CD8-positive, alpha-beta memory T cell (primary cell): ENCODE measurements at regions not wholly inside any gene's neighbourhood (a gene's known extent, or its start where the extent isn't known, plus 50 kb on each side); places are given as distances from the start of the nearest gene placed in this dataset.
"Not testable (repeated sequence)": the region's sequence is repeated elsewhere in the genome, so short reads cannot be mapped to it uniquely, and the experiment has no call there.

Source experiments
- CTCF ChIA-PET: fragments of 350-600 bp; sonication (Branson Sonifier 250); formaldehyde crosslinking; loops from one replicate; lab custom pipeline; 2021; ENCODE audit warnings: antibody characterized with exemption; lab: Charles Lee
- POLR2A ChIA-PET: fragments of 350-600 bp; sonication (Branson Sonifier 250); formaldehyde crosslinking; loops from one replicate; lab custom pipeline; 2021; ENCODE audit warnings: antibody characterized with exemption; lab: Charles Lee
- DNase-seq, 5 donors: peaks; one replicate each; pipeline versions ENCODE4 v3.0.0 to v3.0.0-alpha.2; 2020 to 2022; ENCODE audit warnings: mixed read lengths in 1 of 5
- H3K27ac ChIP-seq: one replicate; pipeline ENCODE4 v1.7.0; 2013; ENCODE audit warnings: low read depth, mild to moderate bottlenecking, low read length, moderate library complexity
- H3K27me3 ChIP-seq: 2 replicates; pipeline ENCODE4 v1.7.0; 2013; ENCODE audit warnings: low read length, mild to moderate bottlenecking; ENCODE audit not compliant: insufficient read depth, poor library complexity, severe bottlenecking
- H3K36me3 ChIP-seq: 2 replicates; pipeline ENCODE4 v1.7.0; 2013; ENCODE audit warnings: mild to moderate bottlenecking, low read length, moderate library complexity; ENCODE audit not compliant: insufficient read depth
- H3K4me1 ChIP-seq: 2 replicates; pipeline ENCODE4 v1.7.0; 2013; ENCODE audit warnings: mild to moderate bottlenecking, low read length, moderate library complexity; ENCODE audit not compliant: insufficient read depth
- H3K4me3 ChIP-seq: 2 replicates; pipeline ENCODE4 v1.7.0; 2013; ENCODE audit warnings: mild to moderate bottlenecking, low read length
- H3K9me3 ChIP-seq: 2 replicates; pipeline ENCODE4 v1.7.0; 2013; ENCODE audit warnings: mild to moderate bottlenecking, low read length
- H3K27ac Mint-ChIP-seq, 8 donors: one replicate each; pipeline ENCODE4 v1.8.0; 2020 to 2021; ENCODE audit warnings: mixed read lengths in 8 of 8, mild to moderate bottlenecking in 6 of 8, inconsistent platforms in 3 of 8, moderate library complexity in 3 of 8
- H3K27me3 Mint-ChIP-seq, 2 donors: one replicate each; pipeline ENCODE4 v1.8.0; 2020 to 2021; ENCODE audit warnings: mixed read lengths in 2 of 2, mild to moderate bottlenecking in 1 of 2, moderate library complexity in 1 of 2
- H3K36me3 Mint-ChIP-seq, 3 donors: one replicate each; pipeline ENCODE4 v1.8.0; 2020 to 2021; ENCODE audit warnings: mixed read lengths in 3 of 3, inconsistent platforms in 1 of 3, mild to moderate bottlenecking in 1 of 3
- H3K4me1 Mint-ChIP-seq, 3 donors: one replicate each; pipeline ENCODE4 v1.8.0; 2020 to 2021; ENCODE audit warnings: mixed read lengths in 3 of 3, inconsistent platforms in 1 of 3, mild to moderate bottlenecking in 1 of 3
- H3K4me3 Mint-ChIP-seq, 7 donors: one replicate each; pipeline ENCODE4 v1.8.0; 2020 to 2021; ENCODE audit warnings: mixed read lengths in 7 of 7, mild to moderate bottlenecking in 6 of 7, moderate library complexity in 4 of 7, inconsistent platforms in 2 of 7
- H3K9me3 Mint-ChIP-seq, 5 donors: one replicate each; pipeline ENCODE4 v1.8.0; 2020 to 2022; ENCODE audit warnings: mixed read lengths in 5 of 5, mild to moderate bottlenecking in 3 of 5, moderate library complexity in 2 of 5, inconsistent platforms in 1 of 5

DNA sequence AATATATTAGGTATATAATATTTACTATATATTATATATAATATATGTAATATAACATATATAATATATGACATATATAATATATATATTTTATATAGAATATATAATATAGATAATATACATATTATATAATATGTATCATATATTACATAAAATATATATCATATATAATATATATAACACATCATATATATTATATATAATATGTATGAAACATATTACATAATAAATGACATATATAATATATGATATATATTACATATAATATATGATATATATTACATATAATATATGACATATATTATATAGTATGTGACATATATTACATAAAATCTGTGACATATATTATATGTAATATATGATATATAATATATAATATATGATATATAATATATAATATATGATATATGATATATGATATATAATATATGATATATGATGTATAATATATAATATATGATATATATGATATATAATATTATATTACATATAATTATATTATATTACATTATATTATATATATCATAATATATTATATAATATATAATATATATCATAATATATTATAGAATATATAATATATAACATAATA, 119.5 kb upstream of the RIMBP3 start:
- ChIA-PET POLR2A (no interaction called here), CTCF (no interaction called here)
- DNase-seq: no peak
- Mint-ChIP-seq H3K4me3 (no peak overlapping the region), H3K36me3 (no peaks in the 10 kb centered on the region), H3K9me3 (peaks cover 2 to 4% (median 3%) of the 10 kb centered on the region in 5 donors), H3K4me1 (no peaks in the 10 kb centered on the region), H3K27me3 (no peaks in the 10 kb centered on the region), H3K27ac (no peak overlapping the region)
- Histone ChIP-seq H3K27ac (no peak overlapping the region), H3K9me3 (no peaks in the 10 kb centered on the region), H3K4me3 (no peak overlapping the region), H3K4me1 (no peaks in the 10 kb centered on the region), H3K27me3 (no peaks in the 10 kb centered on the region), H3K36me3 (no peaks in the 10 kb centered on the region)

GRCh38 chr22:18730410-18730809, 118.7 kb upstream of the RIMBP3 start:
- H3K4me1 ChIP-seq, H3K4me3 Mint-ChIP-seq, H3K27ac Mint-ChIP-seq, CTCF ChIA-PET, H3K27me3 ChIP-seq, H3K4me3 ChIP-seq, H3K27me3 Mint-ChIP-seq, POLR2A ChIA-PET, H3K27ac ChIP-seq, H3K4me1 Mint-ChIP-seq, H3K9me3 Mint-ChIP-seq, H3K36me3 ChIP-seq, H3K36me3 Mint-ChIP-seq, H3K9me3 ChIP-seq: not testable (repeated sequence)
- DNase-seq: peak; percentile 18 to 84 (median 54)
